IMR-90 (cell line): ENCODE measurements at regions not wholly inside any gene's neighbourhood (a gene's known extent, or its start where the extent isn't known, plus 50 kb on each side); places are given as distances from the start of the nearest gene placed in this dataset.

Source experiments
- BHLHE40 ChIP-seq: fragments of 150-350 bp; IDR thresholded peaks from 2 replicates; pipeline ENCODE4 v1.6.1; 2016; ENCODE audit warnings: mild to moderate bottlenecking, low read depth, low read length
- CHD1 ChIP-seq: IDR thresholded peaks from 2 replicates; pipeline ENCODE4 v1.6.1; 2012; ENCODE audit warnings: low read depth, low read length, improper control_type of control experiment
- CTCF ChIP-seq: conservative IDR thresholded peaks from 2 replicates; pipeline ENCODE4 v1.5.1; 2012; ENCODE audit warnings: mild to moderate bottlenecking, low read depth, low read length, improper control_type of control experiment
- ELK1 ChIP-seq: fragments of 150-350 bp; IDR thresholded peaks from 2 replicates; pipeline ENCODE4 v1.6.1; 2016; ENCODE audit warnings: low read depth, mild to moderate bottlenecking, low read length, moderate library complexity, borderline replicate concordance
- MXI1 ChIP-seq: IDR thresholded peaks from 2 replicates; pipeline ENCODE4 v1.6.1; 2012; ENCODE audit warnings: low read depth, mild to moderate bottlenecking, low read length, moderate library complexity, borderline replicate concordance
- POLR2A ChIP-seq: IDR thresholded peaks from 2 replicates; pipeline ENCODE4 v1.6.1; 2012; ENCODE audit warnings: mild to moderate bottlenecking, low read depth, low read length
- RAD21 ChIP-seq: IDR thresholded peaks from 2 replicates; pipeline ENCODE4 v1.6.1; 2012; ENCODE audit warnings: low read length, improper control_type of control experiment
- RFX5 ChIP-seq: IDR thresholded peaks from 2 replicates; pipeline ENCODE4 v1.8.0; 2012; ENCODE audit warnings: low read depth, mild to moderate bottlenecking, low read length, moderate library complexity
- SMC3 ChIP-seq: fragments of 150-350 bp; IDR thresholded peaks from 2 replicates; pipeline ENCODE4 v1.6.1; 2016; ENCODE audit warnings: low read depth, mild to moderate bottlenecking, antibody characterized with exemption, low read length, moderate library complexity

- TF ChIP-seq POLR2A (no peak), MXI1 (no peak), CTCF (no peak), BHLHE40 (no peak), RFX5 (no peak), RAD21 (no peak), CHD1 (no peak), SMC3 (no peak), ELK1 (no peak)
Measured at GRCh38 chr1:60906526-60906925, 175.8 kb upstream of the NFIA start.
